ENCODE measurements at regions not wholly inside any gene's neighbourhood (a gene's known extent, or its start where the extent isn't known, plus 50 kb on each side); places are given as distances from the start of the nearest gene placed in this dataset.

DNA sequence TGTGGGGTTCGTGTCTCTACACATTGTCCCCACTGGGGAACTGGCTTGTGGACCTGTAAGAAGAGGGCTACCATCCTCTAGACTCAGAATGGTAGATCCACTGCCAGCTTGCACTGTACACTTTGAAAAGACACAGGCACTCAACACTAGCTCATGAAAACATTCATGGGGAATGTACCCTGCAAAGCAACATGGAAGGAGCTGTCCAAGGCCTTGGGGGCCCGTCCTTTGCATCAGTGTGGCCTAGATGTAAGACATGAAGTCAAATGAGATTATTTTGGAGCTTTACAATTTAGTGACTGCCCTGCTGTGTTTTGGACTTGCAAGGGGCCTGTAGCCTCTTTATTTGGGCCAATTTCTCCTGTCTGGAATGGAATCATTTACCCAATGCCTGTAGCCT is 399.0 kb upstream of the PCDH15 start:
- Histone ChIP-seq H3K23me2 (ENCODE audit: low read depth, low read length) (no peaks in the 10 kb centered on the region), H3K27ac (ENCODE audit: low read depth, low read length) (no peak overlapping the region), H3K23ac (ENCODE audit: insufficient read length) (no peak overlapping the region), H3K9me3 (ENCODE audit: insufficient read depth in 2 of 2, low read depth in 1 of 2, low read length in 1 of 2) (peaks cover 0 to 6% of the 10 kb centered on the region in 2 experiments; a peak in 1 of 4 replicates), H4K8ac (ENCODE audit: extremely low read depth, insufficient read depth, low read length) (no peak overlapping the region), H3K4me2 (ENCODE audit: insufficient read depth in 1 of 2, low read depth in 2 of 2, low read length in 2 of 2) (no peak overlapping the region), H3K79me2 (ENCODE audit: control insufficient read depth in 1 of 2, insufficient read depth in 2 of 2, low read length in 2 of 2) (no peaks in the 10 kb centered on the region), H4K5ac (ENCODE audit: insufficient read length, low read depth, low read length) (no peak overlapping the region), H4K20me1 (replicated peaks in 1 of 2; ENCODE audit: control insufficient read depth in 1 of 2, insufficient read depth in 2 of 2, low read length in 2 of 2) (no peaks in the 10 kb centered on the region), H3K36me3 (ENCODE audit: control insufficient read depth in 2 of 4, insufficient read depth in 4 of 4, low read length in 3 of 4) (no peaks in the 10 kb centered on the region), H3K4me1 (replicated peaks in 1 of 4; ENCODE audit: control insufficient read depth in 3 of 4, insufficient read depth in 4 of 4, low read length in 3 of 4) (no peaks in the 10 kb centered on the region), H2BK120ac (replicated peaks; ENCODE audit: low read depth, low read length) (no peak overlapping the region), H3K79me1 (ENCODE audit: low read depth, low read length) (no peaks in the 10 kb centered on the region), H2BK5ac (ENCODE audit: low read depth, low read length) (no peak overlapping the region), H4K91ac (replicated peaks; ENCODE audit: insufficient read length, low read length) (no peak overlapping the region), H3K27me3 (replicated peaks in 1 of 4; ENCODE audit: control insufficient read depth in 3 of 4, extremely low read depth in 1 of 4, insufficient read depth in 3 of 4, low read length in 3 of 4) (no peaks in the 10 kb centered on the region), H2BK15ac (ENCODE audit: low read length) (no peak overlapping the region), H3K56ac (replicated peaks; ENCODE audit: insufficient read length, low read depth, low read length) (no peak overlapping the region), H3K14ac (ENCODE audit: insufficient read length) (no peak overlapping the region), H3K4ac (replicated peaks; ENCODE audit: insufficient read length, low read depth, low read length) (no peak overlapping the region), H2BK20ac (ENCODE audit: low read length) (no peak overlapping the region), H3K9ac (replicated peaks in 1 of 4; ENCODE audit: extremely low read depth in 1 of 4, low read depth in 3 of 4, low read length in 3 of 4) (no peak overlapping the region), H2BK12ac (ENCODE audit: low read depth, low read length) (no peak overlapping the region), H3K18ac (ENCODE audit: extremely low read depth, low read length) (no peak overlapping the region), H3K4me3 (ENCODE audit: extremely low read depth in 1 of 4, insufficient read depth in 2 of 4, low read depth in 3 of 4, low read length in 4 of 4) (no peak overlapping the region), H2AFZ (ENCODE audit: low read length) (no peak overlapping the region), H2AK5ac (ENCODE audit: low read depth, low read length) (no peak overlapping the region)
- POLR2A ChIA-PET (ENCODE audit: partially characterized antibody): no interaction called here
- TF ChIP-seq RXRA (IDR thresholded peaks at IDR 0.05; ENCODE audit: insufficient read depth, low read depth, low read length) (no peak), RAD21 (IDR thresholded peaks at IDR 0.05 in 1 of 2, conservative IDR thresholded peaks at IDR 0.05 in 1 of 2; ENCODE audit: low read depth in 2 of 2, low read length in 2 of 2) (no peak), CTBP2 (IDR thresholded peaks at IDR 0.05; ENCODE audit: borderline replicate concordance, insufficient read depth, insufficient read length, low read length) (no peak), TCF12 (IDR thresholded peaks at IDR 0.05; ENCODE audit: low read depth, low read length) (no peak), JUND (IDR thresholded peaks at IDR 0.05; ENCODE audit: low read length) (no peak), NRF1 (IDR thresholded peaks at IDR 0.05; ENCODE audit: low read depth, low read length) (no peak)
- TF ChIP-seq, protein P1, sequence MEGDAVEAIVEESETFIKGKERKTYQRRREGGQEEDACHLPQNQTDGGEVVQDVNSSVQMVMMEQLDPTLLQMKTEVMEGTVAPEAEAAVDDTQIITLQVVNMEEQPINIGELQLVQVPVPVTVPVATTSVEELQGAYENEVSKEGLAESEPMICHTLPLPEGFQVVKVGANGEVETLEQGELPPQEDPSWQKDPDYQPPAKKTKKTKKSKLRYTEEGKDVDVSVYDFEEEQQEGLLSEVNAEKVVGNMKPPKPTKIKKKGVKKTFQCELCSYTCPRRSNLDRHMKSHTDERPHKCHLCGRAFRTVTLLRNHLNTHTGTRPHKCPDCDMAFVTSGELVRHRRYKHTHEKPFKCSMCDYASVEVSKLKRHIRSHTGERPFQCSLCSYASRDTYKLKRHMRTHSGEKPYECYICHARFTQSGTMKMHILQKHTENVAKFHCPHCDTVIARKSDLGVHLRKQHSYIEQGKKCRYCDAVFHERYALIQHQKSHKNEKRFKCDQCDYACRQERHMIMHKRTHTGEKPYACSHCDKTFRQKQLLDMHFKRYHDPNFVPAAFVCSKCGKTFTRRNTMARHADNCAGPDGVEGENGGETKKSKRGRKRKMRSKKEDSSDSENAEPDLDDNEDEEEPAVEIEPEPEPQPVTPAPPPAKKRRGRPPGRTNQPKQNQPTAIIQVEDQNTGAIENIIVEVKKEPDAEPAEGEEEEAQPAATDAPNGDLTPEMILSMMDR (IDR thresholded peaks at IDR 0.05; ENCODE audit: control extremely low read depth in 1 of 3, insufficient read depth in 1 of 3, low read depth in 1 of 3, low read length in 3 of 3): no peak
- FAIRE-seq: no peak
- no peak for DNase-seq (ENCODE audit: low read depth in 1 of 2, low spot score in 2 of 2)
- CTCF ChIA-PET (ENCODE audit: partially characterized antibody): no interaction called here
- WGBS, 2 experiments (ENCODE audit: extremely low coverage in 1 of 2, insufficient coverage in 1 of 2, insufficient read length in 1 of 2, insufficient replicate concordance in 2 of 2, low coverage in 1 of 2, low lambda C conversion rate in 2 of 2, missing lambda C conversion rate in 1 of 2): 95% methylated on average over 2 of the region's 2 CpGs; no CpG with 5 or more reads in 1 of the 2 experiments

Measured in H1 (cell line).